Right ventricle myocardium superior (tissue), 1 donor: ENCODE measurements at regions not wholly inside any gene's neighbourhood (a gene's known extent, or its start where the extent isn't known, plus 50 kb on each side); places are given as distances from the start of the nearest gene placed in this dataset.

Source experiments
- ATAC-seq: fragments of 200-7000 bp; cut with Tn5 transposase; one replicate; pipeline ENCODE4 v1.9.1; 2020; ENCODE audit warnings: mild to moderate bottlenecking; ENCODE audit not compliant: poor library complexity
- DNase-seq: peaks from one replicate; pipeline ENCODE4 v3.0.0-alpha.2; 2020
- intact Hi-C: fragments of 100-400 bp; cut with DNase I; formaldehyde crosslinking; loops from one replicate; pipeline ENCODE4 v1.11.2; 2022
- donor health status: DM: no; HTN: yes; CAD: no; lungs with severe emphysema.

DNA sequence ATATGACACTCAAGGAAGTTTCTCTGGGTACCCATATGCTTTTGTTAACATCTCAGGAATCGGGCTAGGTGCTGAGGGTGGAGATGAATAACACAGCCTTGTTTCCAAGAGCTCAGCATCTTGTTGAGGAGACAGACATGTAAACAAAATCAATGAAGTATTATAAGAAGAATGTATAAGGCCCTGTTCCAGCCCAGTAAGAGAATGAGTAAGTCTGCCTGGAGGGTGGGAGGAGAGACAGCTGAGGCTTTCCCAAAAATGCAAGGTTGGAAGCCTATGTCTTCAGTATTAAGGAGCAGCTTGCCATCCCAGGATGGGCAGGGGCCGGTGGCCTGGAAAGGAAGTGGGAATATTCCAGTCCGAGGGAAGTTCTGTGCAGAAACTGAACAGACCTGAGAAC, 615.3 kb upstream of the BTBD3 start:
- DNase-seq (no peak), ATAC-seq (no peak)
- intact Hi-C loops = no loop called here

DNA sequence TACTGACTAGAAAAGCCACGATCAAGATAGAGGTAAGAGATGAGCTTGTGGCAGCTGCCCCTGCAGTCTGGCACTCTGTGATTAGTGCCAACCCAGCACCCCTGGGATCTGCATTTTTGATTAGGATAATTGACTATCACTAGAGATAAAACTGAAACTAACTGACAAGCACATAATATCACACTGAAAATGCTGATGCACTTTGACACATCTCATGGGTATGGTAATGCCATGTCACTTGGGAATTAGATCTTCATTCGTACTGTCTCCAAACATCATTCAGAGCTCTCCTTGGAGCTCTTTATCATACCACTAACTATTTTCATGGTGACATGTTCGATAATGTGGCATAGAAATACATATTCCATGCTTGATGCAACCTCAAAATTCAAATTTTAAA, 612.9 kb upstream of the BTBD3 start:
- intact Hi-C loops = no loop called here
- ATAC-seq = no peak
- no peak for DNase-seq

DNA sequence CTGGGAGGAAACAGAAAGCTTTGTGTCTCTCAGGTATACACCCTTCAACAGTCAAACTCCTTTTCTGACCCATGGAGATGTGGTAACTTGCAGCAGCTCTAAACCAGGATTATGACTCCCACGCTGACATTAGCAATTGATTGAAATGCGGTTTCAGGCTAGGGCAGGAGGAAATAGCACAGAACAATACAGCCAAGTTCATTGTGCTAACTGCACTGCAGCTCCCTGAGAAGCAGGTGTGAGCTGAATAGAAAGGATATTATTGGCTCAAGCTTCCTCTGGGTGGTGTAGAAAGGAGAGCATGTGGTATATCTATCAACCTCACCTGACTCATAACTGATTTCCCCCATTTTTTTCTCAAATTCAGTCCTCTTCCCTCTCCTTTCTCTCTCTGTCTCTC, 612.3 kb upstream of the BTBD3 start:
- ATAC-seq = no peak
- intact Hi-C loops = no loop called here
- no peak for DNase-seq

DNA sequence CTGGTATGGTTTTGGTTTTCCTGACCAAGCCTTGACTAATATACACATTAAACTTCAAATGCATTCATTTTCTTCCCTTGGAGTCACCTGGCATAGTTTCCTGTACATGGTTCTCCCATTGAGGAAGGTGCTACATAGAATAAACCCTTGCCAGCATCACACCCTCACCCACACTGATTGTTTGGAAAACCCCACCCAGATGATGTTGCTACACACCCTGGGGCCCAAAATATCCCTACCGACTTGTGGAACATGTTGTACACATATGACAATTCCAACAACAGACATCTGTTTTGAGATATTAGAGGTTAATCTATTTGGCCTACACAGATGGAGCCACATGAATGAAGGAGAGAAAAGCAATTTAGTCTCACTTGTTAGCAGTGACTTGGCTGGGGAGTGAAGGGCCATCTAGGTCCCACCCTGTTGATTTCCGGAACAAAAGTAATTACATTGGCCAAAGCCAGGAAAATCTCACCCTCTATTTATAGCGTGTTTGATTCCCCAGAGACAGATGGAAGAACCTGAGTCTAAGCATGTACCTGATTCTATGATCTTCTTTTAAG, 606.0 kb upstream of the BTBD3 start:
- no peak for ATAC-seq
- DNase-seq = no peak
- intact Hi-C loops = no loop called here

DNA sequence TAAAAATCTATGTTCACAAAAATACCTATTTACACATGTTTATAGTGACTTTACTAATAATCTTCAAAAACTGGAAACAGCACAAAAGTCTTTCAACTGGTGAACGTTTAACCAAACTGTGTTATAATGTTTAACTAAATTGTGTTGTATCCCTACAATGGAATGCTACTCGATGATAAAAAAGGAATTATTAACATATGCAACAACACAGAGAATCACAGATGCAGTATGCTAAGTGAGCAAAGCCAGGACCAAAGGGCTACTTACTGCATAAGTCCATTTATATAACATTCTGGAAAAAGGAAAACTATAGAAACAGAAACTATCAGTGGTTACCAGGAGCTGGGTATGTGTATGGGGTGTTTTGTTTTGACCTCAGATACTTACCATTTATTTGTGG, 602.2 kb upstream of the BTBD3 start:
- DNase-seq = no peak
- ATAC-seq = no peak
- intact Hi-C loops = no loop called here

DNA sequence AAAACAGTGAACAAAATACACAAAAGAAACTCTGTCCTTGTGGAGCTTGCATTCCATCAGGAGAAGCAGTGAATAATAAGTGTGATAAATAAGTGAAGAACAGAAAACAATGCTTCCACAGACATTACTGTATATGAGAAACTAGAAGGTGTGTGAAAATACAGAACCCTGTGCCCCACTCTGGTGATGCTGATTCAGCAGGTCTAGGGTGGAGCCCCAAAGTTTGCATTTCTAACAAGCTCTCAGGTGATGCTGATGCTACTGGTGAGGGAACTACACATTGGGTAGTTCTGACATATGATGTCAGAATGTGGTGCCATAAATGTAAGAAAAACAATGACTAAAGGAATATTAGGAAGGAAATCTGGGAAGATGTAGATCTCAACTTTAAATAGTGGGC, 601.4 kb upstream of the BTBD3 start:
- DNase-seq (no peak), ATAC-seq (no peak)
- intact Hi-C loops = no loop called here

DNA sequence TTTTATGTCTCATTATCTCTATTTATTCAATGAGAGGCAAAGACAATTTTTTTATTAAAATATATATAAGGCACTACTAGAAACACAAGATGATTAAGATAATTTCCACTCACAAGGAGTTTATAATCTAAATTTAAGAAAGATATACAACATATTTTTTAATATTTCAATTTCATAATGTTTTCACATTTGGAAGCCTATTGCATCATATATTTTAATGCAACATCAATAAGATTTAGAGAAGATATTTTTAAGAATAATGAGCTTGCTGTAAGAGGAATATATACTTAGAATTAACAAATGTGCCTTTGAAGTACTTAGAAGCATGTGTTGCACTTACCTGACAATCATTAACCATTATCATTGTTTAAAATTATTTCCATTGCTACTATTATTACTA, 597.7 kb upstream of the BTBD3 start:
- intact Hi-C loops = no loop called here
- DNase-seq = no peak
- no peak for ATAC-seq

DNA sequence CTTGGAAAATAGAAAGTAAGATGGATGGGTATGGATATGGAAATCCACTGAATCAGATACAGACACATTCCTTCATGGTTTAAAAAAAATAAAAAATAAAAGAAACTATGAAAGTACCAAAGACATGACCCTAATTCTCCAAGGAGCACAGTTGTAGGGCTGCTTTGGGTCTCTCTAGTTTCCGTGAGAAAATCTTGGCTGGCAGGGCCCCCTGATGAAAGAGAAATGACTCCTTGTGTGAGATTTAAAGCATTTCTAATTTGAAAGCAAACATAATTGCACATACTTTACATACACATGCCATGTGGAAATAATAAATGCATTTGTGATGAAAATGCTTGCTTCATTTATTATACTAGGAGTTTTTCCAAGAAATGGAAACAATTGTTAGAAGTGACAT, 593.9 kb upstream of the BTBD3 start:
- DNase-seq (no peak), ATAC-seq (no peak)
- intact Hi-C loops = no loop called here

DNA sequence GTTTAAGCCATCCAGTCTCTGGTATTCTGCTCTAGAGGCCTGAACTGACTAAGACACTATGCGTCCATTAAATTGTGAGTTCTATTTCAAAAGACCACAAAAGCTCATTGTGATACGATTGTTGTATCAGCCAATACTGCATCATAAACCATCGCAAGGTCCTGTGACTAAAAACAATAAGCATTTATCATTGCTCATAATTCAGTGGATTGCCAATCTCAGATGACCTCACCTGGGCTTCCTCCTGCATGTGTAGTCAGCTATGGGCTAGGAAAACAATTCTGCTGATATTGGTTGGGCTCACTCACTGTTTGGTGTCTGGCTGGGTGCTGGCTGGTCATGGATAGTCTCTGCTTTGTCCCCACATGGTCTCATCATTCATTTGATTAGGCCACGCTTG, 592.7 kb upstream of the BTBD3 start:
- intact Hi-C loops = no loop called here
- DNase-seq = no peak
- no peak for ATAC-seq

DNA sequence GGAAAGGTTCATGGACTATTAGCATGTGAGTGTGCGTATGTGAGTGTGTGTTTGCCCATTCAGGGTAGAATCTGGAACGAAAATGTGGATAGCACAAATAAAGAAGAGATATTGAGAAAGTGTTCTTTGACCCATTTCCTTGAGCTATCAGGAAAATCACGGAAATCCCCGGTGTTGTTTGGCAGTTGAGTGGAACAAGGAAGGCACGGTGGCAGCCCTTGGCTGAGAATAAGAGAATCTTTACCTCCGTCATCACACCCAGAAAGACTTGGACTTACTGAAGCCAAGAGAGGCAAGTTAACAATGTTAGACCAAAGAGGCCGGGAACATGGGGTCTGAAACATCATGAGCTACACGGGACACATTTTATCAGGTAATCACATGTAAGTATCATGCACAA, 588.9 kb upstream of the BTBD3 start:
- DNase-seq = no peak
- ATAC-seq = no peak
- intact Hi-C loops = no loop called here

DNA sequence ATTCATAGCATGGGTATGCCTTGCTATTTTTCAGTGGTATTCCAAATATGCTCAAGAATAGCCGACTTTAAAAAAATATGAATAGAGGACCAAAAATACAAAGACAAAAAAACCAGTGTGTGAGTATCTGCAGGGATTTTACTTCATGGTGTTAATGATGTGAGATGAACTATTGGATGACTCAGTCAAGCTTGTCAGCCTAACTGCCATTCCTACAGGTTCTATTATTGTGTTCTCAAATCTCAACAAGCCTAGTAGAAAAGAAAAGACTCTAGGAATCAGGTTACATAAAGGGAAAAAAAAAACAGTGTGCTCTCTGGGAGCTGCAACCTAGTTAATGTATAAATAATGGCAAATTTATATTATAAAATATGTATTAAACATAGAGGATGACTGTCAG, 588.4 kb upstream of the BTBD3 start:
- DNase-seq (no peak), ATAC-seq (no peak)
- intact Hi-C loops = no loop called here

DNA sequence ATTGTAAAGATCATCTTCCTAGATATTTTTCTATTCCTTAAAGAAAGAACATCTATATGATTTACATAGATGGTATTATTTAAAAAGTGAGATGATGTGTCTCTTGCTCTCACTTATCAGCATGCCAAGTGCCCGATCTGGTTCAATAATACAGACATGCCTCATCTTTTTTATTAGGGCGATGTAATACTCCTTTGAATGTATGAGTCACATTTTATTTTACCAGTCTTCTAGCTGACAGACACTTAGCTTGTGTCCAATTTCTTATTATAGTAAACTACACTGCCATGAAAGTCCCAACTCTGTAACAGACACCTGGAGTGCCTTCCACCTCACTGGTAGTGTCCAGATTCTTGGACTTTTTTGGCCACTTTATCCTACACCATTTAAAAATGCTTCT, 586.6 kb upstream of the BTBD3 start:
- ATAC-seq (no peak), DNase-seq (no peak)
- intact Hi-C loops = no loop called here

DNA sequence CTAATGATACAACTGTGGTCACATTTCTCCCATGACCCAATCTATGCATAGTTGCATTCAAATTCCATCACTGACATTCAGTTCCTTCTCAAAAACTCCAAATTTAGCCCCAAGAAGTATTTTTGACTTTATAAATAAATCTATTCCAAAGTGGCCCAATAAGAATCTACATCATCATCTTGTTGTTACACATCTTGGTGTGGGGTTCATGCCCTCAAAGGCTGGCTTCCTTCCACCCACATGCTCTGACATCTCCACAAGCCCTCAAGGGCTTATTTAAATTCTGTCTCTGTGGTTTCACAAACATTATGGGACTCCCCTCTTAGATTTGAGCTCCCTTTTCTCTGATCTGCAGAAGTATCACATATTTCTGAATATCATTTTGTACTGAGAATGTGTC, 585.3 kb upstream of the BTBD3 start:
- no peak for DNase-seq
- intact Hi-C loops = no loop called here

DNA sequence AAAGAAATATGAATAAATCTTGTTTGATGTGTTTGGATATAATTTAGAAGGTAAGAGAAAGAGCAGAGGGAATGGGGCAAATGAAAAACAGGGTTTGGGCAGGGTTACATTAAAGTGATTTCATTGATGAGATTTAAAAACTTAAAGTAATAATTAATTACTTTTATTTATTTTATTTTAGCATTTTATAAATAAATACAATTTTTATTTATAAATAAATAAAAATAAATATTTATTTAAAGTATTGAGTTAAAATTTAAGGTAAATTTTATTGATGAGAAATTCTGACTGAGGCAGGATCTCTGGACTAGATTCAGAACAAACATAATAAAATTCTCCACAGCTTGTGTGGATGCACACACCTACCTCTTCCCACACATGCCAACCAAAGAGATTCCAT, 584.1 kb upstream of the BTBD3 start:
- DNase-seq (no peak), ATAC-seq (no peak)
- intact Hi-C loops = no loop called here

More for the DNA sequence above, 585.3 kb upstream of the BTBD3 start:
- no peak for ATAC-seq

DNA sequence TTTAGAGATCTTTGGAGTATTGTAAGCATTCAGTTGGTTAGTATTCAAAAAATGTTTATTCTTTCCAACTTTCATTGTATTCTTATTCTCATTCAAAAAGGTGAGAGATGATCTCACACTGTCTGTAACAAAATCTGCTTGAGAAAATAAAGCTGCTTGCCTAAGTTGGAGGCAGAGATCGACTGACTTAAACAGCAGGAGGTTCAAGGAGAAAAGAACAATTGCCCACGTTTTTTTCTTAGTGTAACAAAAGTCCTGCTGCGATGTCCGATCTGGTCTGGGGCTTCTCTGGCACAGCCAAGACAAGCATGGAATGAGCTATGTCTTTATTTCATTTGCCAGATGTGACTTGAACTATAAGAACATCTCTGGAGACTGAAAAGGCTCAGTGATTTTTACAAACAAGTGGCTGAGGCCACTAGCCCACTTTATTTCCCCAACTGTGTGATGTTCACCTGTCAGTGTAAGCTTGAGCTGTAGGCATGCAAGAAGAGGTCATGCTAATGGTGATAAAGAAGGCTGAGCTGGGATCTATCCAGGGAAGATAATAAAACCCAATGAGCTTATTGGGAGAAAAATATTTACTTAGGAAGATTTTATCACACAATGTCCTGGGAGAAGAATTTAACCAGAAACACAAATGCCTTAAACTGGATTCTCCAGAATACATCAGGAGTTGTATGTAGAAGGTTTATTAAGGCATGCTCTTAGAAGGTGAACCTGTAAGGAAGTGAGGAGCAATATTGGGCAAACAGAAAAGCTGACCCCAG, 580.1 kb upstream of the BTBD3 start:
- intact Hi-C loops = no loop called here
- no peak for ATAC-seq

DNA sequence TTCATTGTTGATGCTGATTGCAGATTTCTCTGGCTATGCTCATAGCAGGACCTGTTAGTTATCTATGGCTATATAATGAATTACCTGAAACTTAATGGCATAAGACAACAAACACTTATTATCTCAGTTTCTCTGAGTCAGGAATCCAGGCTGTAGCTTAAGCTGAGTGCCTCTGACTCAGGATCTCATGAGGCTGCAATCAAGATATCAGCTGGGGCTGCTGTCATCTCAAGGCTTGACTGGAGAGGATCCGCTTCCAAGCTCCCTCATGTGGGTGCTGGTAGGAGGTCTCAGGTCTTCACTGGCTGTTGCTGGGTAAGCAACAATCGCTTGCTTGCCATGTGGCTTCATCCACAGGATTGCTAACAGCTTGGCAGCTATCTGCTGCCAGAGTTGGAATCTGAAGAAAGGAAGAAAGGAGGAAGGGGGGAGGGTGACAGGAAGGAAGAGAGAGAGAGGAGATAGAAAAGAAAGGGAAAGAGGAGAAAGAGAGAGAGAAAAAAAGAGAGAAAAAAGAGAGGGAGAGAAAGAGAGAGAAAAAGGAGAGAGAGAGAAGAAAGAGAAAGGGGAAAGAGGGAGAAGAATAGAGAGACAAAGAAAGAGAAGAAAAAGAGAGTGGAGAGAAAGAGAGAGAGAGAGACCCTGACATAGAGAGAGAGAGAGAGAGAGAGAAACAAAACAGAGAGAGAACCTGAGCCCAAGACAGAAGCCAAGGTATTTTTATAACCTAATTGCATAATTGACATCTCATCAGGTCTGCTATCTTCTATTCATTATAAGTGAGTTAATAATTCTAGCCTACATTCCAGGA, 579.0 kb upstream of the BTBD3 start:
- DNase-seq = no peak
- intact Hi-C loops = no loop called here
- no peak for ATAC-seq

More for the DNA sequence above, 580.1 kb upstream of the BTBD3 start:
- DNase-seq = no peak

DNA sequence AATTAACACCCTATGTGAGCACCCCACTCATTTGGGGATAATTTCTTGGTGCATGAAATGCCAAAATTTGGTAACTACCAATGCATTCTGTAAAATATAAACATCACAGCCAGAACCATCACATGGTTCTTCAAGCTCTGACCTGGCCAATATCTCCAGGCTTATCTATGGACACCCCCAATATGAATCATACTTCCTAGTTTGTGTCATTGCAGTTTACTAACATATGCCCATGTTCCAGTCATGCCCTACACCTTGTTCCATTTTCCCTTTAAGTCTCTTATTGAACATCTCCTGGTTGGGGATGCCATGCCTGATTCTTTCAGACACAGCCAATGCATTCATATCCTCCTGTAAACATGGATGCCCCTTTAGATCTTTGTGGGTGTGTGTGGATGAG, 572.8 kb upstream of the BTBD3 start:
- DNase-seq (no peak), ATAC-seq (no peak)
- intact Hi-C loops = no loop called here

DNA sequence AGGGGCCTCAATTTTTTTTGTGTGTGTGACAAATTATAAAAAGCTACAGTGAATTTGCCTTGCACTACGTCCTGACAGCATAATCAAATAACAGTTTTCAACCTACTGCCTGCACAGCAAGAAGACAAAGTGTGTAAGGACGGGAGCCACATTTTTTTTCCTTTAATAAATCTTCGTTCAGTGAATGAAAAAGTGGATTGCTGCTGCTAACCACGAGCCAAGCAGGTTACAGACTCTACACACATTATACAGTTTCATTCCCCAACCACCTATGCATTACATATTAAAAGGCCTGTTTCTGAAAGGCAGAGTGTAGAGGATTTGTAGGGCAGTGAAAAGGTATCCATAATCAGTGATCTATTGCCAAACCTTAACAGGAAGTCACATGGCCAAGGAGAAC, 570.0 kb upstream of the BTBD3 start:
- no peak for DNase-seq
- no peak for ATAC-seq
- intact Hi-C loops = no loop called here

DNA sequence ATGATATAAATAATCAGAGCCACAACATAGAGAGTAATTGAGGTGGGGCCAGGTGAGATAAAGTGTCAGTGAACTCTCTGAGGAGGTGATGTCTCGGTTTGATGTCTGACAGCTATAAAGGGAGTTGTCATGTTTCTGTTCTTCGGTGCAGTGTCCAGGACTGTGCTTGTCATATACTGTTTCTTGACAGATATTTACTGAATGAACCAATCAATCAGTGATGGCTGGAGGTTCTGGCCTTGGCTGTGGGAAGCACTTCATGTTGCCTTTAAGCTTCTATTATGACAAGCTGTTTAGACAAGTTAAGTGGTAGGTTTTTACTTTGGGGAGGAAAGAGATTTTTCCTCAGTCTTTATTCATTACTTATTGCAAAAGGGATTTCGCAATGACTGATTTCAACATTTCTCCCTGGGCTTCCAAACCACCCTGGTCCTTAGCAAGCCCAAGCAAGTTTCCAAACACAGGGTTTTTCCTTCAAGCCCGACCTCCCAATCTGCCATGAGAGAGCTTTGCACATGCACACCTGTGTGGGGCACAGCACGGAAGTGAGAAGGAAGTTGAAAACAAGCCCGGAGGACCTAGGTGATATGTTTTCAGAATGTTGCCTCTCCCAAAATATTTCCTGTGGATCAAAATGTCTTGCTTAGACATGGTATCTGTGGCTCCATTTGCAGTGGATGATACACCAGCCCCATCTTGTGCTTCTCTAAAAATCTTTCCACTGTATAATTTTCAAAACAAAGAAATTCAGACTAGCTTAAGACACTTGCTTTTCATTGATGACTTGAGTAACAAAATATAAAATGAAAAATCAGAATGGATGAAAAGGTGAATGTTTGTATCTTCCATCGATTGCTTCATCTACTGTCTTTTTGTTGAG, 567.3 kb upstream of the BTBD3 start:
- intact Hi-C loops = no loop called here
- ATAC-seq (peak; percentile 60), DNase-seq (no peak)
